GM10266 (cell line): ENCODE measurements at regions not wholly inside any gene's neighbourhood (a gene's known extent, or its start where the extent isn't known, plus 50 kb on each side); places are given as distances from the start of the nearest gene placed in this dataset.

ENCODE experiments used
- DNase-seq: peaks from one replicate; pipeline ENCODE4 v3.0.0; 2012; ENCODE audit errors: extremely low spot score
- CTCF ChIP-seq: IDR thresholded peaks from 2 replicates; pipeline ENCODE4 v1.5.1; 2012; ENCODE audit warnings: mild to moderate bottlenecking, low read depth; ENCODE audit not compliant: control insufficient read depth, insufficient read depth; ENCODE audit errors: missing control alignments

GRCh38 chr6:135575629-135576028 is 78.1 kb upstream of the AHI1 start:
- DNase-seq: no peak

DNA sequence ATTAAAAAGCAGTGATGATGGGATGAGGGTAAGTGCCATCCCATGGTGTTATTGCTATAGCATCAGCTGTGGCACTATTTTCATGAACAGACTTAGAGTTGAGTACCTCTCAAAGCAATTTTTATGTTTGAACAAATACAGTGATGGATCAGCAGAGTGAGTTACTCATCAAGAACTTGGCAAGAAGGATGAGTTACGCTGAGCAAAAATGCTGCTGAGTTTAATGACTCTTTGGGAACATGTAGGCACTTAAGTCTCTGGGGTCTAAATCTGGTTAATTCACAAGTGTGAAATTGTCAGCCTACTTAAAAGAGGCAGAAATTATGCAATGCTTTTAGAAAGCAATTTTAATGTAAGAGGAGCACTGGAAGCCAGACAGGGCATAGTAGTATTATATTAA is 78.5 kb upstream of the AHI1 start:
- DNase-seq: no peak
- TF ChIP-seq CTCF: no peak

More at GRCh38 chr6:135575629-135576028, 78.1 kb upstream of the AHI1 start:
- no peak for TF ChIP-seq CTCF

GRCh38 chr6:135577059-135577538 is 79.6 kb upstream of the AHI1 start:
- peak; percentile 49 for DNase-seq
- no peak for TF ChIP-seq CTCF

DNA sequence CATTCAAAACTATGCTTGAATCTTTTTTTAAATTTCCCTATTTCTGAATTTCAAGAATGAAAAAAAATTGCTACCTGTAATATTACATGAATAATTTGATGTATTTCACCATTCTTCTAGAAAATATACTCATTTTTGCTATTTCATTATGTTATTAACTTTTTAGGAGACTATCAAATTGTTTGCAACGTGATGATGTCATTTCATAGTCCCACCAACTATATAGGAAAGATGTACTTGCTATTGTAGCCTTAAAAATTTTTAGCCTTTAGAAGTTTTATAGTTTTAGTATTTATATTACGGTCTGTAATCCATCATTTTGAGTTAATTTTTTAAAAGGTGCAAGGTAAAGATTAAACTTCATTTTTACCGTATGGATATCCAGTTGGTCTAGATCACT is 81.4 kb upstream of the AHI1 start:
- DNase-seq: no peak
- TF ChIP-seq CTCF: no peak

- DNase-seq: no peak
- no peak for TF ChIP-seq CTCF
Observed at GRCh38 chr6:135581211-135581610, 83.7 kb upstream of the AHI1 start.

DNA sequence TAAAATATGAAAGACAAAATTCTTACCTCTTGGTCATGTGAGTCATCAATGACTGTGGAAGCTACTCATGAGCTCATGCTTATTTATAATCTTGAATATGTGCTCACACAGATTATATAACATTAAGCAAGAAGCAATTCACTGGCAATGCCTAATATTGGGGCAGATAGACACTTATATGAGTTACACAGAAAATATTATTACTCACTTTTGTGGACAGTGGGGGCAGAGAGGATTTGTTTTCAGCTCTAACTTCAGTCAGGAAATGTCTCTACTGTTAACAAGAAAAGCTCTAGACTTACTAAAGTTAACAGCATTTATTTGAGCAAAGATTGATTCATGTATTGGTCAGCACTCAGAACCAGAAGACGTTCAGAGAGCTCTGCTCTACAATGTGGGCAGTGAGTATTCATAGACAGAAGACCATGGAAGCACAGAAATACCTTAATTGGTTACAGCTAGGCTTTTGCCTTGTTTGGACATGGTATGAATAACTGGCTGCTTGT is 85.8 kb upstream of the AHI1 start:
- TF ChIP-seq CTCF: no peak
- DNase-seq: no peak

DNA sequence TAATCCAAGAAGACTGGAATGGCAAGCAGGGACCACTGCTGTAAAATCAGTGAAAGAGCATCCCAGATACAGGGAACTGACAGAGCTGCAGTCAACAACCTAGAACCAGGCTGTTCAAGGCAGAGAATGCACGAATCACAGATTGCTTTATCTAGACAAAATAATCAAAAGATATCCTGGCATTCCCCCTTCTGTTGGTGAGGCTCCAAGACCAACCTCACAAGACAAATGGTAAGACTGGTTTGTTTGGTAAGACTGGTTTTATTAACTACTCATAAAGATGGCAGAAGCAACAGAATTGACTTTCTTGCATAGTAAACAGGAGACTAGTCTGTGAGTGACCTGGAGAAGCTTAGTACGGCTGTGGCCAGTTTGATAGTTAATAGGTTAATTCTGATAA is 88.8 kb upstream of the AHI1 start:
- no peak for DNase-seq

More for the DNA sequence above, 88.8 kb upstream of the AHI1 start:
- no peak for TF ChIP-seq CTCF
